Testis (tissue), 2 donors: ENCODE measurements at regions not wholly inside any gene's neighbourhood (a gene's known extent, or its start where the extent isn't known, plus 50 kb on each side); places are given as distances from the start of the nearest gene placed in this dataset.

Experiments
- POLR2A ChIP-seq: fragments of 450-650 bp; IDR thresholded peaks from one replicate; pipeline ENCODE4 v1.6.1; 2017; ENCODE audit warnings: antibody characterized with exemption, mild to moderate bottlenecking, moderate library complexity
- TF ChIP-seq, protein P1 (sequence below), 3 experiments: fragments of 450-650 bp in 2 of 3; fragments of 200-600 bp in 1 of 3; sonication (generic) in 1 of 3; IDR thresholded peaks; one replicate each; pipeline ENCODE4 v1.5.1; 2016 to 2019; ENCODE audit warnings: antibody characterized with exemption in 3 of 3, mild to moderate bottlenecking in 2 of 3, moderate library complexity in 1 of 3

GRCh38 chr12:125525879-125526278, 460.6 kb downstream of the AACS start:
- TF ChIP-seq, protein P1, sequence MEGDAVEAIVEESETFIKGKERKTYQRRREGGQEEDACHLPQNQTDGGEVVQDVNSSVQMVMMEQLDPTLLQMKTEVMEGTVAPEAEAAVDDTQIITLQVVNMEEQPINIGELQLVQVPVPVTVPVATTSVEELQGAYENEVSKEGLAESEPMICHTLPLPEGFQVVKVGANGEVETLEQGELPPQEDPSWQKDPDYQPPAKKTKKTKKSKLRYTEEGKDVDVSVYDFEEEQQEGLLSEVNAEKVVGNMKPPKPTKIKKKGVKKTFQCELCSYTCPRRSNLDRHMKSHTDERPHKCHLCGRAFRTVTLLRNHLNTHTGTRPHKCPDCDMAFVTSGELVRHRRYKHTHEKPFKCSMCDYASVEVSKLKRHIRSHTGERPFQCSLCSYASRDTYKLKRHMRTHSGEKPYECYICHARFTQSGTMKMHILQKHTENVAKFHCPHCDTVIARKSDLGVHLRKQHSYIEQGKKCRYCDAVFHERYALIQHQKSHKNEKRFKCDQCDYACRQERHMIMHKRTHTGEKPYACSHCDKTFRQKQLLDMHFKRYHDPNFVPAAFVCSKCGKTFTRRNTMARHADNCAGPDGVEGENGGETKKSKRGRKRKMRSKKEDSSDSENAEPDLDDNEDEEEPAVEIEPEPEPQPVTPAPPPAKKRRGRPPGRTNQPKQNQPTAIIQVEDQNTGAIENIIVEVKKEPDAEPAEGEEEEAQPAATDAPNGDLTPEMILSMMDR (IDR thresholded peaks at IDR 0.05), result no peak
- TF ChIP-seq POLR2A, result no peak
